ENCODE measurements at regions not wholly inside any gene's neighbourhood (a gene's known extent, or its start where the extent isn't known, plus 50 kb on each side); places are given as distances from the start of the nearest gene placed in this dataset.
"Not testable (repeated sequence)": the region's sequence is repeated elsewhere in the genome, so short reads cannot be mapped to it uniquely, and the experiment has no call there.

DNA sequence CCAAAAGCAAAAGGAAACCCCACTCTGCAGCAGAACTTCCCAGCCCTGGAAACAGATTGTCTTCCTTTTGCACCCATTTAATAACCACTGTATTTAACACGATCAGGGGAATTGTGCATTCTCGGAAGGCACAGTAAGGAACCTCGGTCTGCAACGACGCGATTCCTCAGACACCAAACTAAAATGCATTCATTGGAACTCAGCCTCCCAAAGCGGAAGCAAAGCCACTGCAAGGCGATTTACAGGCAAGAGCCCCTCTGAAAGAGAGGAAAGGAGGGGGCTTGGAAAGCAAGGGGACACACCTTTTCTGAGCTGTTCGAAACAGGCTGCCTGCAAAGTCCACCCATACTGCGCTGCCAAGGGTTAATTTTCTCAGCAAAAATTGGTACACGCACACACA lies 297.7 kb downstream of the OMA1 start:
- H3K9me3 ChIP-seq (ENCODE audit: control insufficient read depth, low read depth, low read length), result no peaks in the 10 kb centered on the region
- peak overlapping the region; percentile 70 for H3K4me3 ChIP-seq (ENCODE audit: low read length)
- H3K36me3 ChIP-seq (ENCODE audit: control insufficient read depth, low read depth, low read length), result no peaks in the 10 kb centered on the region
- H3K27ac ChIP-seq (ENCODE audit: low read length), result no peak overlapping the region
- peaks cover 22% of the 10 kb centered on the region for H3K4me1 ChIP-seq (ENCODE audit: control insufficient read depth, low read depth, low read length)
- no peak overlapping the region for H3K9ac ChIP-seq (ENCODE audit: low read length)
- peaks cover 34% of the 10 kb centered on the region for H3K27me3 ChIP-seq (ENCODE audit: control insufficient read depth, insufficient read depth, low read length)

DNA sequence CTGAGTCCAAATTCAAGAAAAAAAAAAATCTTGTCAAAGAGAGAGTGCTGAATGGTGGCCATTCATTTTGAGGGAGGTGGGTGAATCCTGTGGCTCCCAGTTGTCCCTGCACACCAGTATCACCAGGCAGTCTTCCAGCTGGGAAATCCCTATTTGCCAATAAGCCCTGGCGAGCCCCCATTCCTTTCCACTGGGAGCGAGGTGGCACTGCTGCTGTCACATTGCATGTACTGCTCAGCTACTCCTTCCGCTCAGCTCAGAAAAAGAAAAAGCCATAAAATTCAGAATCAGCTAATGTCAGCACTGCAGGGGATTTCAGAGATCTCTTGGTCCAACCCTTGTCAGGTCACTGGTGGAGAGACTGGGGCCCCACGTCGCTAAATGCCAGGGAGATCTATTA lies 298.5 kb downstream of the OMA1 start:
- H3K4me1 ChIP-seq (ENCODE audit: control insufficient read depth, low read depth, low read length), result peaks cover 22% of the 10 kb centered on the region
- no peak overlapping the region for H3K27ac ChIP-seq (ENCODE audit: low read length)
- H3K4me3 ChIP-seq (ENCODE audit: low read length), result peak overlapping the region; percentile 70
- no peak overlapping the region for H3K9ac ChIP-seq (ENCODE audit: low read length)
- H3K9me3 ChIP-seq (ENCODE audit: control insufficient read depth, low read depth, low read length), result no peaks in the 10 kb centered on the region
- no peaks in the 10 kb centered on the region for H3K36me3 ChIP-seq (ENCODE audit: control insufficient read depth, low read depth, low read length)
- H3K27me3 ChIP-seq (ENCODE audit: control insufficient read depth, insufficient read depth, low read length), result peaks cover 34% of the 10 kb centered on the region

DNA sequence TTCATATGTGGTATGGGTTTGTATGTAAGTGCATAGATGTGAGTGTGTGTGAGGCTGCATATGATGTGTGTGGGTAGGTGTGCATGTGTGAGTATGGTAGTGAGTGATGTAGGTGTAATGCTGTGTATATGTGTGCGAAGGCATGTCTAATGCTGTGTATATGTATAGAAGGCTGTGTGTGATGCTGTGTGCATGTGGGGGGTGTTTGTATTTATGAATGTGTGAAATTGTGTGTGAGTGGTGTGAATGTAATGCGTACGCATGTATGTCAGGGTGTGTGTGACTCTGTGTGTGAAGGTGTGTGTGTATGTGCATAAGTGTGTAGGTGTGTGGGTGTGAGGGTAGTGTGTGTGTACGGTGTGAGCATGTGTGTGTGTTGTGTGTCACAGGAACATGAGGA lies 300.0 kb downstream of the OMA1 start:
- Histone ChIP-seq H3K9me3 (ENCODE audit: control insufficient read depth, low read depth, low read length) (no peaks in the 10 kb centered on the region), H3K9ac (ENCODE audit: low read length) (no peak overlapping the region), H3K27ac (ENCODE audit: low read length) (no peak overlapping the region), H3K27me3 (ENCODE audit: control insufficient read depth, insufficient read depth, low read length) (peaks cover 34% of the 10 kb centered on the region), H3K36me3 (ENCODE audit: control insufficient read depth, low read depth, low read length) (no peaks in the 10 kb centered on the region), H3K4me3 (ENCODE audit: low read length) (no peak overlapping the region), H3K4me1 (ENCODE audit: control insufficient read depth, low read depth, low read length) (peaks cover 22% of the 10 kb centered on the region)

DNA sequence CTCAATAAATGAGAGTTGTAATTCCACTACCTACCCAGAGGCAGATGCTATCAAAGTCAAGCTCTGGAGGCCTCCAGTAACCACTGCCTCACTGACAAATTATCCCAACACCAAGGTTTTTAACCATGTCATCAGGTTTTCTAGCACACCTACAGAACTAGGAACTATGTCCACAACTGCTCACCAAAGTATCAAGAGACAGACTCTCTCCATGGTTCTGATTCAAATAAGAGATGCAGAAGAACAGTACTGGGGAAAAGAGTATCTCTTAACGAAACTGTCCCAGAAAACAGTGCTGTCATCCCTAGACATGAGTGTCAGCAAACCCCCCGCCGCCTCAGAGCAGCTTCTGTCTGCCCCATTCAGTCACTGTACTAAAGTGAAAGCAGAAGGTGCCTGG lies 301.7 kb downstream of the OMA1 start:
- H3K27me3 ChIP-seq (ENCODE audit: control insufficient read depth, insufficient read depth, low read length), result peaks cover 24% of the 10 kb centered on the region
- H3K4me3 ChIP-seq (ENCODE audit: low read length), result no peak overlapping the region
- H3K9me3 ChIP-seq (ENCODE audit: control insufficient read depth, low read depth, low read length), result no peaks in the 10 kb centered on the region
- H3K27ac ChIP-seq (ENCODE audit: low read length), result no peak overlapping the region
- H3K9ac ChIP-seq (ENCODE audit: low read length), result no peak overlapping the region
- no peaks in the 10 kb centered on the region for H3K36me3 ChIP-seq (ENCODE audit: control insufficient read depth, low read depth, low read length)
- H3K4me1 ChIP-seq (ENCODE audit: control insufficient read depth, low read depth, low read length), result peaks cover 19% of the 10 kb centered on the region

DNA sequence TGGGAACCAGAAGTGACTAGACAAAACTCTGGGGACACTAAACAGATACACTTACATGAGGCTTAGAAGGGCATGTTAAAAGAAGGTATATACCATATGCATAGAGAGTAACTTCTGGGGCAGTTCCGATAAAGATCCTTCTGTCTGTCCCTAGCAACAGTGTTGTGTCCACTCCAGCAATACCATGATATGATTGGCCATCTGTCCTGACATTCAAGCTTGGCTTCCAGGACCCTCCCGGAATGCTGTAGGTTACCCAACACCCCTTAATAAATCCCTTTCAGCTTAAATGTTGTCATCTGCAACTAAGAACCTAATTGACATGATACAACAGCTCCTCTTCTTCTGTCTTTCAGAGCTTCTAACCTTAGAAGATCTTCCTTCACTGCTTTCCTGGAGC lies 307.7 kb downstream of the OMA1 start:
- H3K9me3 ChIP-seq (ENCODE audit: control insufficient read depth, low read depth, low read length), result no peaks in the 10 kb centered on the region
- H3K27me3 ChIP-seq (ENCODE audit: control insufficient read depth, insufficient read depth, low read length), result no peaks in the 10 kb centered on the region
- H3K4me1 ChIP-seq (ENCODE audit: control insufficient read depth, low read depth, low read length), result peaks cover 33% of the 10 kb centered on the region
- H3K9ac ChIP-seq (ENCODE audit: low read length), result no peak overlapping the region
- no peak overlapping the region for H3K4me3 ChIP-seq (ENCODE audit: low read length)
- H3K36me3 ChIP-seq (ENCODE audit: control insufficient read depth, low read depth, low read length), result no peaks in the 10 kb centered on the region
- no peak overlapping the region for H3K27ac ChIP-seq (ENCODE audit: low read length)

DNA sequence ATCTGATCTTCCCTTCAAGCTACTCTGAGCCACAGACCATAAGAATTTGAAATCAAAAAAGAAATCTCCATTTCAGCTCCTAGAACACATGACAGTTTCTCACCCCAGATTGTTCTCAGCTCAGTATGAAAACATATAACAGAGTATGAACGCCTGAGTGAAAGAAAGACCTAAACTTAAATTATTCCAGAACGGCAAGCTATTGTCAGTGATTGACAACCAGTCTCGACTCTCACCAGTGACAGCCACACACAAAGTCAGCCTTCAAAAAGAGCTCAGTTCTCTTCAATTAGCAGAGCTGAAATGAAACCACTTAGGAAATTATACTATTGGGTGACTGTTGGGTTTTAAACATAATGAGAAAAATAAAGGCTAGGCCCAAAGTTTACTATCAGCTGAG lies 312.8 kb downstream of the OMA1 start:
- H3K27ac ChIP-seq (ENCODE audit: low read length), result no peak overlapping the region
- no peak overlapping the region for H3K9ac ChIP-seq (ENCODE audit: low read length)
- H3K4me1 ChIP-seq (ENCODE audit: control insufficient read depth, low read depth, low read length), result peaks cover 26% of the 10 kb centered on the region
- no peaks in the 10 kb centered on the region for H3K36me3 ChIP-seq (ENCODE audit: control insufficient read depth, low read depth, low read length)
- H3K9me3 ChIP-seq (ENCODE audit: control insufficient read depth, low read depth, low read length), result no peaks in the 10 kb centered on the region
- no peak overlapping the region for H3K4me3 ChIP-seq (ENCODE audit: low read length)
- H3K27me3 ChIP-seq (ENCODE audit: control insufficient read depth, insufficient read depth, low read length), result no peaks in the 10 kb centered on the region

DNA sequence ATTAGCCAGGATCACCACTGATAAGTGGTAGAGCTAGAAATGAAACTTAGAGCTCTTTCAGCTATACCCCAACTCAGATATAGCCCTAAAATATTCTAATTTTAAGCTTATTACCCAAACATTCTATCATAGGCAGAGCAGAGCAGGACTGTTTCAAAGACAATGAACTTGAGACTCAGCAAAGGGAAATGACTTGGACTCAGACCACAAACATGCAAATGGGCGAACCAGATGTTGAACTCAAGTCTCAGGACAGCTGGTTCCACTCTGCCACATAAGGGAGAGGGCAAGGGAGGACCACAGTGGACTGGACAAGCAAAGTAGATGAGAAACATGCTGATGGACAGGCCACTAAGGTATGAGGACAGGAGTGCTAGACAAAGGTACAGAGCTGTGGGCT lies 315.3 kb downstream of the OMA1 start:
- Histone ChIP-seq H3K36me3 (ENCODE audit: control insufficient read depth, low read depth, low read length) (no peaks in the 10 kb centered on the region), H3K27me3 (ENCODE audit: control insufficient read depth, insufficient read depth, low read length) (no peaks in the 10 kb centered on the region), H3K4me3 (ENCODE audit: low read length) (no peak overlapping the region), H3K4me1 (ENCODE audit: control insufficient read depth, low read depth, low read length) (peaks cover 7% of the 10 kb centered on the region), H3K27ac (ENCODE audit: low read length) (no peak overlapping the region), H3K9ac (ENCODE audit: low read length) (no peak overlapping the region), H3K9me3 (ENCODE audit: control insufficient read depth, low read depth, low read length) (no peaks in the 10 kb centered on the region)

DNA sequence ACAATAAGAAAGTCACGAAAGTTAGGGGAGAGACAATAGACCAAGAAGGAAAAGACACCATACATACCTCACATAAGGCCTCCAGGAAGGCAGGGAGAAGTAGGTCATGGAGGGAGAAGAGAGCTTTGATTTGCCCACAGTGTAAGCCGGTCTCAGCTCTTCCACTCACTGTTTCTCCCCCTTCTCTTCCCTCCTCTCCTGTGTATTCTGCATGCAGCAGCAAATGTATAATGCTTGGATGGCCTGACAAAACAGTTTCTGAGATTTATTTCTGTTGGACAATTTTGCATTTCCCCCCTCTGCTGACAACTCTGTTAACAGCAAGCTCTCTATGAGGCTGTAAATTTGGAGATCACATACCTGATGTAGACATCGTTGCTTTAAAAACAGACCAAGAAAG lies 318.9 kb downstream of the OMA1 start:
- no peaks in the 10 kb centered on the region for H3K27me3 ChIP-seq (ENCODE audit: control insufficient read depth, insufficient read depth, low read length)
- H3K4me1 ChIP-seq (ENCODE audit: control insufficient read depth, low read depth, low read length), result no peaks in the 10 kb centered on the region
- H3K9ac ChIP-seq (ENCODE audit: low read length), result no peak overlapping the region
- H3K36me3 ChIP-seq (ENCODE audit: control insufficient read depth, low read depth, low read length), result no peaks in the 10 kb centered on the region
- no peak overlapping the region for H3K27ac ChIP-seq (ENCODE audit: low read length)
- no peaks in the 10 kb centered on the region for H3K9me3 ChIP-seq (ENCODE audit: control insufficient read depth, low read depth, low read length)
- no peak overlapping the region for H3K4me3 ChIP-seq (ENCODE audit: low read length)

DNA sequence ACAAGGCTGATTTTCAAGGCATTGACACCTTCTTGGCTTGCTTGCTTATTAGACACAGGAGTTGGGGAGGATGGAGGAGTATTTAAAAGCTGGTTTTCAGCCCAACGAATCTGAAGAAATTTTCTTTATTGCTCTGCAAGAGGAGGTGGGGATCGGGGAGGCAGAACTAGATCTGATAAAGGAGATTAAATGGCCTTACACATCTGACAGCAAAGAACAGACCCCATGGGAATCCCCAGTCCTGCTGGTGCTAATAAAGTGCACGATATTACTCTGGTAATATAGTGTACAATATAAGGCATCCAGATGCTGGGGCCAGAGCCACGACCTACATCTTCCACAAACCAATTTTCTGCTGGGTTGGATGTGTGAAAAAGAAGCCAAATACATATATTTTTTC lies 323.0 kb downstream of the OMA1 start:
- H3K4me1 ChIP-seq (ENCODE audit: control insufficient read depth, low read depth, low read length), result no peaks in the 10 kb centered on the region
- H3K9ac ChIP-seq (ENCODE audit: low read length), result no peak overlapping the region
- H3K27me3 ChIP-seq (ENCODE audit: control insufficient read depth, insufficient read depth, low read length), result no peaks in the 10 kb centered on the region
- no peak overlapping the region for H3K27ac ChIP-seq (ENCODE audit: low read length)
- no peaks in the 10 kb centered on the region for H3K9me3 ChIP-seq (ENCODE audit: control insufficient read depth, low read depth, low read length)
- no peak overlapping the region for H3K4me3 ChIP-seq (ENCODE audit: low read length)
- H3K36me3 ChIP-seq (ENCODE audit: control insufficient read depth, low read depth, low read length), result no peaks in the 10 kb centered on the region

DNA sequence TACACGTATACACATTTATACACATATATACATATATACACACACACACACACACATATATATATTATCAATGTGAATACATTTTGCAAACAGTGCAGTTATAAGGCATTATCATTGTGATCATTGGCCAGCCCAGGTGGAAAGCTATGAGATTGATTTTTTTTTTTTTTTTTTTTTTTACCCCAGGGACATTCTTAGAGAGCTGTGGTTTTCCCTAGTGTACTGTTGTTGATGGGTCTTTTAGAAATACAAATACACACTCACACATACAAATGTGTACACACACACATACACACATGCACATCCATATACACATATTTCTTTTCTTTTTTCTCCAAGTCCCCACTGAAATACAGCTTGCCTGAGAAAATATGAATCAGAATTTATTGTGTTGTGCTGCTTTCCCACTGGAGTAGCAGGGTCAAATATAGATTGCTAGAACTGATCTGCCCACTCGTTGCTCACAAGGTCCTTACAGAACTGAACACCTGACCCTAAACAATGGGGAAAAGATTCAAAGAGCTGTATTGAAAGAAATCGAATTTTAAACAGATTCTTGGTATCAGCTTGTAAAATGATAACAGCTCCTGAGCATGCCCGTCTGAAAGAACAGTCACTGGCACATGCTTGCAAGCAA lies 325.6 kb downstream of the OMA1 start:
- Histone ChIP-seq H3K4me3 (ENCODE audit: low read length) (no peak overlapping the region), H3K9ac (ENCODE audit: low read length) (no peak overlapping the region), H3K36me3 (ENCODE audit: control insufficient read depth, low read depth, low read length) (no peaks in the 10 kb centered on the region), H3K9me3 (ENCODE audit: control insufficient read depth, low read depth, low read length) (no peaks in the 10 kb centered on the region), H3K27me3 (ENCODE audit: control insufficient read depth, insufficient read depth, low read length) (no peaks in the 10 kb centered on the region), H3K27ac (ENCODE audit: low read length) (no peak overlapping the region), H3K4me1 (ENCODE audit: control insufficient read depth, low read depth, low read length) (no peaks in the 10 kb centered on the region)

DNA sequence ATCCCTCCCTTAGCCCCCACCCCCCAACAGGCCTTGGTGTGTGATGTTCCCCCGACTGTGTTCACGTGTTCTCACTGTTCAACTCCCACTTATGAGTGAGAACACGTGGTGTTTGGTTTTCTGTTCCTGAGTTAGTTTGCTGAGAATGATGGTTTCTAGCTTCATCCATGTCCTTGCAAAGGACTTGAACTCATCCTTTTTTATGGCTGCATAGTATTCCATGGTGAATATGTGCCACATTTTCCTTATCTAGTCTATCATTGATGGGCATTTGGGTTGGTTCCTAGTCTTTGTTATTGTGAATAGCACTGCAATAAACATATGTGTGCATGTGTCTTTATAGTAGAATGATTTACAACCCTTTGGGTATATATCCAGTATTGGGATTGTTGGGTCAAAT lies 330.4 kb downstream of the OMA1 start:
- not testable (repeated sequence) for H3K9me3 ChIP-seq (ENCODE audit: control insufficient read depth, low read depth, low read length); H3K36me3 ChIP-seq (ENCODE audit: control insufficient read depth, low read depth, low read length); H3K4me1 ChIP-seq (ENCODE audit: control insufficient read depth, low read depth, low read length); H3K27me3 ChIP-seq (ENCODE audit: control insufficient read depth, insufficient read depth, low read length); H3K9ac ChIP-seq (ENCODE audit: low read length); H3K27ac ChIP-seq (ENCODE audit: low read length); H3K4me3 ChIP-seq (ENCODE audit: low read length)

DNA sequence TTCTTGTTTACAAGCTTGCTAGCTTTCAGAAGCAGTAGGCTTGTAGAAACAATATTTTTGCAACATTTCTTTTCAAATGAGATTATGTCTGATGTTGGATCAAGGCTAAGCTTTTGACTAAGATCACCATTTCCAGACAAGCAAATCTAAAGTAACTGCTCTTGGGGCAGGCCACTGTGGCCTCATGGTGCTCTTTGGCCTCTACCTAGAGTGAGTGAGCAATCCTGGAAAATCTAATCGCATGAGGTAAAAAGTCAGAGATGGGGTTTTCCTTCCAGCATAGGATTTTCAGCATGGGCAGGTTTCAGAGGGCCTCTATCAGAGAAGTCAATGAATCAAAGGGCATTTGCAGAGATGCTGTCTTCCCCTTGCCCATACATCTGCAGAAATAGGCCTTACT lies 331.9 kb downstream of the OMA1 start:
- no peak overlapping the region for H3K9ac ChIP-seq (ENCODE audit: low read length)
- H3K4me1 ChIP-seq (ENCODE audit: control insufficient read depth, low read depth, low read length), result no peaks in the 10 kb centered on the region
- no peaks in the 10 kb centered on the region for H3K36me3 ChIP-seq (ENCODE audit: control insufficient read depth, low read depth, low read length)
- no peak overlapping the region for H3K27ac ChIP-seq (ENCODE audit: low read length)
- no peaks in the 10 kb centered on the region for H3K27me3 ChIP-seq (ENCODE audit: control insufficient read depth, insufficient read depth, low read length)
- no peak overlapping the region for H3K4me3 ChIP-seq (ENCODE audit: low read length)
- no peaks in the 10 kb centered on the region for H3K9me3 ChIP-seq (ENCODE audit: control insufficient read depth, low read depth, low read length)
